HG02973 (cell line): ENCODE measurements at regions not wholly inside any gene's neighbourhood (a gene's known extent, or its start where the extent isn't known, plus 50 kb on each side); places are given as distances from the start of the nearest gene placed in this dataset.
"Not testable (repeated sequence)": the region's sequence is repeated elsewhere in the genome, so short reads cannot be mapped to it uniquely, and the experiment has no call there.

Experiments used
- ATAC-seq: cut with Tn5 transposase; IDR thresholded peaks from one replicate; pipeline ENCODE4 v1.9.1; 2021; ENCODE audit warnings: moderate library complexity; ENCODE audit not compliant: unreplicated experiment

DNA sequence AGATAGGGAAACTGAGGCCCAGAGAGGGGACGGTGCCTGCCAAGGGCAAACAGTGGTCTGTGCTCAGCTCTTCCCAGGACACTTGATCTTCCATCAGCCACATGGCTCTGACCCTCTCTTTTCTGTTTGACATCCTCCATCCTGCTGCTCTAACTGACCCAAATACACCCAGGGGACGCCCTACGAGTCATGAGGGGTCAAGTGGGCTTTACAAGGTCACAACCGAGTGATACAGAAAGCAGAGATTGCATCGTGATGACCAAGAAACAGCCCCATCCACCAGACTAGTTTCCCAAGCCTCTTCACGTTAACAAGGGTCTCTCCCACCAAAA is 131.2 kb upstream of the UNC5B start:
- no peak for ATAC-seq

DNA sequence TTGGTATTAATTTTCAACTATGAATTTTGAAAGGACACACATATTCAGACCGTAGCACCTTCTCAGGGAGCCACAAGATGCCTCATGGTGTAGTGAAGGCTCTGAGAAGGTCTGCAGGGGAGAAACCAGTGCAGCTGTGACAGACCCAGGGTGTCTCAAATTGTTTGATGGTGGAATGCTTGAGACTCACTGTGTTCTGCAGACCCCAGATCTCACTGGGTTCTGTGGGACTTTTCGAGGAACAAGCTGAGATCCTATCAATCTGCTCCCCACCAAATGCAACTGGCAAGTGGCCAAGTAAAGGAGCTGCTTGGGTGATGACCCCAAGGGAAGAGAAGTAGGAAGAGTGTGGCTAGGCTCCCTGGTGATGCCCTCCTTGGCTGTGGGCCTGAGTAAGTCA is 130.5 kb upstream of the UNC5B start:
- ATAC-seq: no peak

DNA sequence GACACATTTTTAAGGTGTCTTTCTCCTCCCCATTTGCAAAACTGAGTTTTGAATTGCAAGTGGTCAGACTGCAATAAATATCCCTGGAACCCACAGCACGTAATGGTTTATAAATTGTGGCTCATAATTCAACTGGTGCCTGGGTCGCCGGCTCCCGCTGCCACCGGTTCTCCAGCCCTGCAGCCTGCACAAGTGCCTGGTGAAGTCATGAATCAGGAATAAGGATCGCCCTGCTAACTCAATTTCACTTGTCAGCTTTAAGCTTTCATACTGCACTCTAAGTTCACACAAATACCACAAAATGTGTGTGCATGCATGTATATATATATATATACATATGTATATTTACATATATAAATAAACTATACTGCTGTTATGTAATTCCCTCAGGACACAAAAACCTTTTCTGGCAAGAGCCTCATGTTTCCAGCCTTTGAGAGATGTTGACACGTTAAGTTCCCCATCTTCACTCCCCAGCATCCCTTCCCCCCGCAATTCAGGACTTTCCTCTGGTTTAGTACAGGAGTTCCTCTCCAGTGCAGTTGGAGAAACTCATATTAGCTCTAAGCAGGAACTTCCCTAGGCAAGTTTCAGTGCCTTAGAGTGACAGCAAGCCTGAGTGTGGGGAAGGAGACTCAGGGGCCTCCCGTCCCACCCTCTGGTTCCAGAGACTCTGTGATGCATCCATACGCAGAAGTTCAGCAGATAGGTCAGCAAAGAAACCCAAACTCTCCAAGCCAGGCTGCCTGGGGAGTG is 129.2 kb upstream of the UNC5B start:
- no peak for ATAC-seq

DNA sequence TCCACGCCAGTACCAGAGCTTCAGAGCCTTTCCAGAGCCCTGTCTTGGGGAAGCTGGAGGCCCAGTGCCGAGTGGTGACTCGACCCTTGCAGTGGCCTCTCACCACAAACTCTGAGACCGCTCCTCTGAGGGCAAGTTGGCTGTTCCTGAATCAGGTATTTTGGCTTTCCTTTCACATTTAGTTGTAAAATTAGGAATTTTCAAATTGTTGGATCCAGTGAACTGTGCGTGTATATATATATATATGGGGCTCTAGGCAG is 128.7 kb upstream of the UNC5B start:
- ATAC-seq: no peak

DNA sequence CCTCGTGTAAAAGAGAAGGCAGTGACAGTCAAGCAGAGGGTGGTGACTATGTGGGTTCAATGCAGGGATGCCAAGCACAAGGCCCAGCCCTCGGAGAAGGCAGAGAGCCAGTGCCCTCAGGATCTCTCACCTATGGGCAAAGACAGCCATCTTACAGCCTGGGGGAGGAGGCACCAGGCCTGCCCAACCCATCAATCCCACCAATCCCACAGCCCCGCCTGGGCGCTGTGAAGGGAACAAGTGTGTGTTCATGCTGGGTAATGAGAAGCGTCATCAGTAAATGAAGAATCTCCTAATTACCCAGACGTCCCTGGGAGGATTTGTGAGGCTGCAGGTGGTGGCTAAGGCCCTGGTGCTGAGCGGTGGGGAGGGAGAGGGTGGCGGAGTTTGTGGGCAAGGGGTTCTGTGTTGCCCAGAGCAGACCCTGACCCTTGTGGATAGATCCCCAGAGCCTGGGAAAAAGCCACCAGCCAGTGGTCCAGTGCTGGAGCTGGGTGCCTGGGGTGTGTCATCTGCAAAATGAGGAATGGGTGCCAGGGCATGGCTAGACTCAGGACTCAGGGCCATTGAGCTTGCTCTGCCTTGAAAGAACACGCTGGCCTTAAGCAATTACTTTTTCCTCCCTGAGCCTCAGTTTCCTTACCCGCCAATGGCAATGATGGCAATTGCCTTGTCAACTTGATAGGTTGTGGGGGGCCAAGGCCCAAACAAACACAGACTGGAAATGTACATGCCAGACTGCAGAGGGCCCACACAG is 128.1 kb upstream of the UNC5B start:
- ATAC-seq: no peak

DNA sequence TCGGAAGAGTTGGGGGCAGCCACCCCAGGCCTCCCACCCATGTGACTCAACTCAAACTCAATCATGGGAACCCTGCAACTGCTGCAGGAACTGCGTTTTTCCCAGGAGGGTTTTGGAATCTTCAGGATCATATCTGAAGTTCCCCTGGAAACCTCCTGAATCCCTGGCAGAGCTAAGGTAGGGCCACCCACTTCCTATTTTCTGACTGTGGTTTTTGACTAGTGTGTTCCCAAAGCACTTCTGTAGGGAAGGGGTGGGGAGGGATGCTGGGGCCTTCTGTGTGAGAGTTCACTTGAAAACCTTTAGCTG is 127.6 kb upstream of the UNC5B start:
- ATAC-seq: no peak

DNA sequence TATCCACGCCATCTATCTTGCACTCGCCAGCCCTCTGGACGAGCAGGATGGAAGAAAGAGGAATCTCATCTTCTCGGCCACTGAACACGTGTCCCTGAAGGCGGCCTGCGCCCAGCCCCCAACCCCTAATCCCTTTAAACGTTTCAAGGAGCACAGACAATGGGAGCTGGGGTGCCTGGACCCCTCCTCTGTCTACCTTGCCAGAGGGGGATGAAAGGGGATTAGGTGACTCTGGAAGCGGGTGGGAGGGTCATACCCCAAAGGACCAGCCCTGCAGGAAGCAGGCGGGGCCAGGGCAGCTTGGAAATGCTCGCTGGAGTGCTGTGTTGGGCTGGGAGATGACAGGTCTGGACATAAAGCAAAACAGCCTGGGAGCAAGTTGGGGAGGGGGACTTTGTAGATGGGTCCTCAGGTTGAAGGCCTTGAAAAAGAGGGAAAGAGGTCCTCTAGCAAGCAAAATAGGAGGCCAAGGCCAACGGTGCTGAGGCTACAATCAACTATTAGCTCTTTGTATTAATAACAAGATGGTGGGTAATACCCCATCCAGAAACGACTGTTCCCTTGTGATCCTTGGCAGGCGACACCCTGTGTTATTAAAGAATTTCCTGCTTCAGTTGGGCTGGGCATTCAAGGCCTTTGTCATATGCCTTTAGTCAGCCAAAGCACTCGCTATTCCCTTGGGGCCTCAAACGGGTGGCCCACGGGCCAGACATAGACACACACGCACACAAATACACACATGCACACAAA is 126.5 kb upstream of the UNC5B start:
- ATAC-seq: no peak

DNA sequence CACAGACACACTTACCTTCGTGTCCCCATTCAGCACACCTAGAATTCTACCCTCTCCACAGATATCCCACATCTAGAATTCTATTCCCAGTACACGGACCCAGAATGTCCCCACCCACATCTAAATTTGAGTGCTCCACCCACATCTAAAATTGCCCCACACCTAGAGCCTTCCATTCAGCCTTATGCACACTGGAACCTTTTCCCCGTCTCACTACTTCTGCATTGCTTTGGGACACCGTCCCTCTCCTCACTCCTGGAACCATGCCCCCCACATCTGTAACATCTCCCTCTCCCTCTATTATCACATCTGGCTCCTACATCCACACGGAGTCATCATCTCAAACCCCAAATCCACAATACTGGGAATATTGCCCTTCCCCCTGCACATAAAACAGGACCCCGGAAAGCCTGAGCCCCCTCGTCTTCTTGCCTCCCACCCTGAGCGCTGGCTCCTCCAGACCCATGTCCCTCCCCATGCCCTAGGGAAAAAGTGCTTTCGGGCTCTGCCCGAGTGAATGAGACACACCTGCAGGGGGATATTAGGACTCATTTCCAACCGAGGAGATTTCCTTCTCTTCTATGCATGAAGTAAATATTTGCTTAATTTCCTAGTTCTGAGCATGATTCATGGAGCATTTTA is 125.8 kb upstream of the UNC5B start:
- ATAC-seq: no peak

DNA sequence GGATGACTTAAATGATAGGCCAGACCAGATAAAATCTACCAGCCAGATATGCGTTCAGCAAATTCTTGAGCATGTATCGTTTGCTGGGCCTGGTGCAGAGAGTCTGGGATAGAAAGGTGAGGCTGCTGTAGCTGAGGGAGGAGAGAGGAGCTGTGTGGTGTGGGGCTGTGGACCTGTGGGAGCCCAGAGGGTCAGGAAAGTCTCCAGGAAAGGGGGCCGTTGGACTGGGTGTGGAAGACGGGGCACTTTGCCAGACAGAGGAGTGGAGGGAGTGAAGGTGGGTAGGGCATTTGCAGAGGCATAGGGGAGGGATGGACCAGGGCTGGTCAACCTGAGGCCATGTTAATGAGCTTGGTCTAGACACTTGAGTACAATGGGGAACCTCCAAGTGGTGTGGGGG is 124.7 kb upstream of the UNC5B start:
- ATAC-seq: no peak

DNA sequence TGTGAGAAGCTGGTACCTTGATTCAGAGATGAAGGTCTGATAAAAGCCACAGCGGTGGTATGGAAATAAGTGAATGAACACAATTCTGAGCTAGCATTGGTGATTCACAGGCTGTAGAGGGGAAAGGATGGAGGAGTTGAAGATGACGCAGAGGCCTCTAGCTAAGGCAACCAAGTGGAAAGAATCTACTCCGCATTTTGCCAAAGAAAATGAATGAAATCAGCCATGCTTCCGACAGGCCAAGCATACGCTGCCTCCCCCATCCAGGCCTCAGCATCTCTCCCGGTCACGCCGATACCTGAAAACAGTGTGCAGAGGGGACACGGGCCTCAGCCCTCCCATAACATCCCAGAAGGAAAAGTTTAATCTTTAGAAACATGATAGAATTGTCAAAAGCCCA is 124.3 kb upstream of the UNC5B start:
- no peak for ATAC-seq

DNA sequence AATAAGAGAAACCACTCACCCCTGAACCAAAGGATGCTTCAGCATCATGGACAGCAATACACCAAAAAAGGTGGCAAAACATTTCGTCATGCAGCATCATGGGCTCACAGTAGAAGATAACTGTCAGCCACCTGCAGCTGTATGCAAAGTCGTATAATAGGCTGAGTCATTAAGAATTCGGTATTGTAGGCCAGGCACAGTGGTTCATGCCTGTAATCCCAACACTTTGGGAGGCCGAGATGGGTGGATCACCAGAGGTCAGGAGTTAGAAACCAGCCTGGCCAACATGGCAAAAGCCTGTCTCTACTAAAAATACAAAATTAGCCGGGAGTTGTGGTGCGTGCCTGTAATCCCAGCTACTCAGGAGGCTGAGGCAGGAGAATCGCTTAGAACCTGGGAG is 123.8 kb upstream of the UNC5B start:
- not testable (repeated sequence) for ATAC-seq

DNA sequence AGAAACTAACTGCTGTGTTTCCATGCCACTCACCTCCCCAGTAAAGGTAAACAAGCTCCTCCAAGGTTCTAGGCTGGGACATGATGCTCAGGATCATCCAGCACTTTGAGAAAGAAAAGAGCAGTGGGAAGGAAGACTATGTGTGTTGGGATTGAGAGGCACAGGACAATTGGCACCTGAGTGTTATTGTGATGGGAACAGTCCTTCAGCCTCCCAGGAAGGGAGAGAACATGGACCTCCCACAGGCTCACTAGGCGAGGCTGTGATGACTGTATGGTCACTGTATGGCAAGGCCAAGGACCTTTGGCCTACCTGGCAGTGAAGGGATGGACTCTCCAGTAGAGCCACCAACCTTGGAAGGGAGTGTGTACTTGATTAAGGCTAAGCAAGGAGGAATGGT is 123.2 kb upstream of the UNC5B start:
- no peak for ATAC-seq

DNA sequence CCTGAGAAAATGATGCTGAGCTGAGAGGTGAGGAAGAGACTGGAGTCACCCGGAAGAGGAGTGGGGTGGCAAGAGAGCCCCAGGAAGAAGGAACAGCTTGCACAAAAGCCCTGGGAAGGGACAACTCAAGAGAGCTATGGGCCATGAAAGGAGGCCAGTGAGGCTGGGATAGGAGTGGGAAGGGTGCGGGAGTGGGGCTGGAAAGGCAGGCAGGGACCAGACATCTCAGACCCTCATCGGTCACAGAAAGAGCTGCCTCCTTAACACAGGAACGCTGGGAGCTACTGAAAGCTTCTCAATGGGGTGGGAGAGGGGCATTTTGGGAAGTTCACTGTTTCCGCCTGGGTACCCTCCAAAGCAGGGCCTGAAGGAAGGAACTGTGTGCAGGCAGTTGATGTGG is 122.0 kb upstream of the UNC5B start:
- no peak for ATAC-seq

DNA sequence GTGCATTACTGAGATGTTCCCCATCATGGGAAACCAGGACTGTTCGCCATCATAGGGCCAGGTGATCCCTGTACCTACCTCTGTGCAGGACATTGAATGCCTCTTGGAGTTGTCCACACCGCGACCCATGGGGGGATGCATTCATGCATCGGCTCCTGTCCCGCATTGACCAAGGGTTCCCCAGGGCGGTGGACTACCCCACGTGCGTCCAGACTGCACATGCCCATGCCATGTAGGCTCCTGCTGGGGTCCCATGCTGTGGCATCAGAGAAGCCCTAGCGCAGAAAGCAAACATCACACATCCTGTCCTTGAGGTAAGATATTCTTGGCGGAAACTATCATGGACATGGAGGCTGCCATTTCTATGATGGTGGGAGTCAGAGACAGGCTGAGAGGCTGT is 121.6 kb upstream of the UNC5B start:
- ATAC-seq: no peak

DNA sequence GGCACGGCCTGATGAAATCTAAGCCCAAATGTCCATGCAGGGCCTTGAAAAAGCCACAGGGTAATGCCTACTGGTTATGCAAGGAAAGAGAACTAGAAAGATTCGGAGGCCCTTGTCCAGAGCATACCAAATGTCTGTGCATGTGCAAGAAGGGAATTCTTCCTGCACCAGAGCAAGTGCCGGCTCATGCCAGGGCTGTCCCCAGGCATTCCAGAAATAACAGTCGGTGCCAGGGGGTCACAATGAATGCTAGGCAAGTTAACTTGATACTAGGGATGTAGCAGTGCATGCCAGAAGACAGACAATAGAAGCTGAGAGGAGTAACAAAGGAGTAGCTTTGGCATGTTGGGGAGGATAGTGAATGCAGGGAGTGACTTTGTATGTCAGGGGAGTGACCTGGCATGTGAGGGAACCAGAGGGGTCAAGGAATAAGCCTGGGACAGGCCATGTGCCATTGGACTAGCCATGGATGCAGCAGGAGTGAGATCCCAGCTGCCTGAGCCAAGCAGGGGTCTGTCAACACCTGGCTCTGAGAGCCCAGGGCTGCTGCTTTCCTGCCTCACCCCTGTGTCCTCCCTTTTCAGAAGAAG is 119.5 kb upstream of the UNC5B start:
- ATAC-seq: no peak

DNA sequence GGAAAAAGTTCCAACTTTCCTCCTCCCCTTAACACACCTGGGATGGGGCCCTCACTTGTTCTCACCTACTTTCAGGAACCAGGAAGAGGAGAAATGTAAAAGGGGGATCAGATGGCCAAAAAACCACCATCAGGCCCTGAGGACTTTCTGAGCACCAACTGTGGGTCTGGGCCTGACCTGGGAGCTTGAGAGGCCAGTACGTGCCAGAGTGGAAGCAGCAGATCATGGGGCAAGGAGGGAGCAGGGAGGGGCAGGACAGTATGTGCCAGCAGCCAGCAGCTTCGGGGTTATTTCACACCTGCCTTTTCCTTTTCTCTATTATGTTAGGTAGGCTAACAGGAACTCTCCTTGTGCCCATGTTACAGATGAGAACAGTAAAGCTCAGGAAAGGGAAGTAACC is 118.8 kb upstream of the UNC5B start:
- no peak for ATAC-seq

DNA sequence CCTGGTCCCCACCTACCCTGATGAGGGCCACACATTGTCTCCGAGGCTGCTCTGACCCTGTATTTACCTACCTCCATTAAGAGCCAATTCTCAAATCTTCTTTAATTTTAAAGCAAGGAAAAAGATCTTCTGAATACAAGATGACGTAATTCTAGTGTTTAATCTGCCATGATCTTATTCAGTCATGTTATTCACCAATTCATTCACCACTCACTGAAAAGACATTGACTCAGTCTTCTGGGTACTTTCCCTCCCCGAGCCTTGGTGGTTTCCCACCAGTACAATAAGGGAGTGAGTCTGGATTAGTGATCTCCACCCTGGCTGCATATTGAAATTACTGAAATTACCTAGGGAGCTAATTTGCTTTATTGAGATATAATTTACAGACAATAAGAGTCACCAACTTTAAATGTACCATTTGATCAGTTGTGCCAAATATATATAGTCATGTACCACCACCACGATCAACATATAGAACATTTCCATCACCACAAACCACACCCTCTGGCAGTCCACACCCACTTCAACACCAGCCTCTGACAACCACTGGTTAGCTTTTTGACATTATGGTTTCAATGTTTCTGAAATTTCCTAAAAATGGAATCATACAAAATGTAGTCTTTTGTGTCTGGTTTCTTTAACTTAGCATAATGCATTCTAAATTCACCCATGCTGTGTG is 117.5 kb upstream of the UNC5B start:
- ATAC-seq: no peak

DNA sequence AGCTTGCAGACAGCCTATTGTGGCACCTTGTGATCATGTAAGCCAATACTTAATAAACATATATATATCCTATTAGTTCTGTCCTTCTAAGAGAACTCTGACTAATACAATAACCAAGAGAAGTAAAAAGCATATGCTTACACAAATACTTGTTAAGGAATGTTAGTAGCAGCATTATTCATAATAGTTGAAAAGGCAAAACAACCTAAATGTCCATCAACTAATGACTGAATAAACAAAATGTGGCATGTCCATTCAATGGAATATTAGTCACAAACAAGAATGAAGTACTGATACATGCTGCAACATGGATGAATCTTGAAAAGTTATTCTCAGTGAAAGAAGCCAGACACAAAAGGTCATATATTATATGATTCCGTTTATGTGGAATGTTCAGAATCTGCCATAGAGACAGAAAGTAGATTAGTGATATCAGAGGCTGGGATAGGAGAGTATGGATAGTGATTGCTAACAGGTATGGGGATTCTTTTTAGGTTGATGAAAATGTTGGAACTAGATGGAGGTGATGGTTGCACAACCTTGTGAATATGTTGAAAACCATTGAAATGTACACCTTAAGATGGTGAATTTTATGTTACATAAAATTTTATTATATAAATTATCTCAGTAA is 112.5 kb upstream of the UNC5B start:
- no peak for ATAC-seq

DNA sequence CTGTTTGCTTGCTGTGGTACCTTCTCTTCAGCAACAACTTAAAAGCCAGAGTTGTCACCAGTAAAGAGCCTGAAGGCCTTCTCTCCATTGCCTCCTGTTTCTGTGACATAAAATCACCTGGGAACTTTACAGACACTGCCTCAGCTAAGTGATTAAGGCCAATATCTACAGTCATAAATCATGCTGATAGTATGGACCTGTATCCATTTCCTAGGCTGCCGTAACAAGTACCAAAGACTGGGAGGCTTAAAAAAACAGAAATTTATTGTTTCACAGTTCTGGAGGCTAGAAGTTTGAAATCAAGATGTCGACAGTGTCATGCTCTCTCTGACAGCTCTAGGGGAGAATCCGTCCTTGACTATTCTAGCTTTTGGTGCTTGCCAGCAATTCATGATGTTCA is 108.4 kb upstream of the UNC5B start:
- no peak for ATAC-seq

DNA sequence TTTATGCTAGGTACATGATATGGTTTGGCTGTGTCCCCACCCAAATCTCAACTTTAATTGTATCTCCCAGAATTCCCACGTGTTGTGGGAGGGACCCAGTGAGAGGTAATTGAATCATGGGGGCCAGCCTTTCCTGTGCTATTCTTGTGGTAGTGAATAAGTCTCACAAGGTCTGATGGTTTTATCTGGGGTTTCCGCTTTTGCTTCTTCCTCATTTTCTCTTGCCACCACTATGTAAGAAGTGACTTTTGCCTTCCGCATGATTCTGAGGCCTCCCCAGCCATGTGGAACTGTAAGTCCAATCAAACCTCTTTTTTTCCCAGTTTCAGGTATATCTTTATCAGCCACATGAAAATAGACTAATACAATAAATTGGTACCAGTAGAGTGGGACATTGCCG is 106.2 kb upstream of the UNC5B start:
- not testable (repeated sequence) for ATAC-seq

DNA sequence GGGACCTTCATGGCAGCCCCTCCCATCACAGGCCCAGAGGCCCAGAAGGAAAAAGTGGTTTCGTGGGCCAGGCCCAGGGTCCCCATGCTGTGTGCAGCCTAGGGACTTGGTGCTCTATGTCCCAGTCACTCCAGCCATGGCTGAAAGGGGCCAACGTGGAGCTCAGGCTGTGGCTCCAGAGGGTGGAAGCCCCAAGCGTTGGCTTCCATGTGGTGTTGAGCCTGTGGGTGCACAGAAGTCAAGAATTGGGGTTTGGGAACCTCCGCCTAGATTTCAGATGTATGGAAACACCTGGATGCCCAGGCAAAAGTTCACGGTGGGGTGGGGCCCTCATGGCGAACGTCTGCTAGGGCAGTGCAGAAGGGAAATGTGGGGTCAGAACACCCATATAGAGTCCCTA is 105.3 kb upstream of the UNC5B start:
- not testable (repeated sequence) for ATAC-seq
